ENCODE measurements at regions not wholly inside any gene's neighbourhood (a gene's known extent, or its start where the extent isn't known, plus 50 kb on each side); places are given as distances from the start of the nearest gene placed in this dataset.

- peak; percentile 79 for DNase-seq
These were observed 67.3 kb upstream of the KLF6 start for GRCh38 chr10:3852147-3852904.

- DNase-seq = no peak
These were observed 66.3 kb upstream of the KLF6 start for GRCh38 chr10:3850999-3851937.

- no peak for DNase-seq
These were observed 64.0 kb upstream of the KLF6 start for GRCh38 chr10:3848775-3849635.

- no peak for DNase-seq
These were observed 63.2 kb upstream of the KLF6 start for GRCh38 chr10:3848005-3848774.

GRCh38 chr10:3846736-3847135, 61.7 kb upstream of the KLF6 start:
- DNase-seq = no peak

- no peak for DNase-seq
These were observed 59.5 kb upstream of the KLF6 start for GRCh38 chr10:3844491-3845025.

GRCh38 chr10:3838460-3839437, 53.7 kb upstream of the KLF6 start:
- DNase-seq = no peak

- no peak for DNase-seq
These were observed 52.8 kb upstream of the KLF6 start for GRCh38 chr10:3837647-3838459.

- no peak for DNase-seq
These were observed 51.3 kb upstream of the KLF6 start for GRCh38 chr10:3836222-3836820.

- peak; percentile 66 for DNase-seq
These were observed 50.8 kb upstream of the KLF6 start for GRCh38 chr10:3835770-3836169.

- DNase-seq = no peak
These were observed 49.9 kb upstream of the KLF6 start for GRCh38 chr10:3834947-3835346.

All from CD4-positive, alpha-beta T cell treated with Interferon gamma for 1 hour (primary cell).